ENCODE measurements at regions not wholly inside any gene's neighbourhood (a gene's known extent, or its start where the extent isn't known, plus 50 kb on each side); places are given as distances from the start of the nearest gene placed in this dataset.

DNA sequence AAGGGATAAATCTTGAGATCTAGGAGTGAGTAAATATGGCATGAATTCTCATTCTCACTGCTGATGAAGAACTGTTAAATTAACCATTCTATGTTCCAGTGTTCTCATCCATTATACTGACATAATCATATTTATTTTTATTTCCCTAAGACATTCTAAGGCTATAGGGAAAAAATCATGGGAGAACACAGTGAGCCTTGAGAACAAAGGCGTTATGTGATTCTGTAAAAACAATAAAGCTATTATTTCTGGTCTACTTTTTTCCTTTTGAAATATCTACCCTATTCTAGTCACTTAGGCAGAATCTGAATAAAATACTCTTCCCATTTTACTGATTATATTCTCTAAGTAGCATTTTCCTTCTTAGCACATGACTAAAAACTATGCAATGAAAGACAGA lies 155.7 kb upstream of the ADAMTS16 start:
- no peak for DNase-seq

DNA sequence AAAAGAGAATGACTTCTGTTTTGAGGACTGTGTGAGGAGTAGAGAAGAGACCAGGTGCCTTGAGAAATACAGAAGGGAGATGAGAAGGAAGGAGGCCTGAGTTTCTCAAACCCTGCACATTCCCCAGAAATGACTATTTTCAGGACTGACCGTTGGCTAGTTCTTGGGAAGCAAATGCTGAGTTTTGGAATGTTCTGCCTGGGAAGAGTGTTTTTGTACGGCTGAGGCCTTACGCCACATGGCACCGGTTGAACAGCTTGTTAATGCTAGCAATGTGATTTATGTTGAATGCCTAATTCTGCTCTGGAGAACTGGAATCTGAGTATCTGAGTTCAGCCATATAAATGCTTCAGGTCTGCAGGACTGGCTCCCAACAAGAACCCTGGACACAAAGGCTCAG lies 152.7 kb upstream of the ADAMTS16 start:
- no peak for DNase-seq

DNA sequence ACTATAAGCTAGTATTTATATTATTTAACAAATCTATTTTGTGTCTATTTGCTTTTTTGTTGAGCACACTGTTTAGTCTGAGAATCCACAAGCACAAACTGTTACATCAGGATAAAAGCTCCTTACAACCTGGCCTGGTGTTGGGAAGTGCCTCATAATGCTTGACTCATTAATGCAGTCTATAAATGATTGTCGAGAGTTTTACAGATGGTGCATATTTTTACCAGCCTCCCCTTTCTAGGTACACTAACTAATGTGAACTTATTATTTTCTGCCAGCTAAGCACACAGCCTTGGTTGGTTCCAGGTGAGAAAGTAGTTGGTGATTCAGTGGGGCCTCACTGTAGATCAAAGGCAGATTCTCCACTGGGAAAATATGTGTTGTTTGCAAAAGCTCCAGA lies 151.0 kb upstream of the ADAMTS16 start:
- DNase-seq, result no peak

GRCh38 chr5:4990017-4990416 lies 150.1 kb upstream of the ADAMTS16 start:
- no peak for DNase-seq

- DNase-seq, result no peak
Observed at GRCh38 chr5:4990462-4990861, 149.7 kb upstream of the ADAMTS16 start.

- no peak for DNase-seq
Observed at GRCh38 chr5:4991925-4992324, 148.2 kb upstream of the ADAMTS16 start.

DNA sequence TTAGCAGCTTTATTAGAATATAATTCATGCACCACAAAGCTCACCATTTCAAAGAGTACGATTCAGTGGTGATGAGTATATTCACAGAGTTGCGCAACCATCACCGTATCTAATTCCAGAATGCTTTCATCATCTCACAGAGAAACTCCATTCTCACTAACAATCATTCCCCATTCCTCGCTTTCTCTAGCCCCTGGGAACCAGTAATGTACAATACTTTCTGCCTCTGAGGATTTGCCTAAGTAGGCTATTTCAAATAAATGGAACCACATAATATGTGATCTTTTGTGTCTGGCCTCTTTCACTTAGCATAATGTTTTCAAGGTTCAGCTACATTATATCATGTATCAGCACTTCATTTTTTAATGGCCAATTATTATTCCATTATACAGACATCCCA lies 145.1 kb upstream of the ADAMTS16 start:
- no peak for DNase-seq

GRCh38 chr5:5005353-5005752 lies 134.8 kb upstream of the ADAMTS16 start:
- DNase-seq, result no peak

DNA sequence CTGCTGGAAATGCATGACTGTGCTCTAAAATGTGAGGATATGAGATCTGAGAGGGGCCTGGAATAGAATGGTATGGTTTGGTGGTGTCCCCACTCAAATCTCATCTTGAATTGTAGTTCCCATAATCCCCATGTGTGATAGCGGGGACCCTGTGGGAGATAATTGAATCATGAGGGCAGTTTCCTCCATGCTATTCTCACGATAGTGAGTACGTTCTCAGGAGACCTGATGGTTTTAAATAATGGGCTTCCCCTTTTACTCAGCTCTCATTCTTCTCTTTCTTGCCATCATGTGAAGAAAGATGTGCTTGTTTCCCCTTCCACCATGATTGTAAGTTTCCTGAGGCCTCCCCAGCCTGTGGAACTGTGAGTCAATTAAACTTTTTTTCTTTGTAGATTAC lies 133.6 kb upstream of the ADAMTS16 start:
- DNase-seq, result no peak

- DNase-seq, result no peak
Observed at GRCh38 chr5:5009240-5009639, 130.9 kb upstream of the ADAMTS16 start.

DNA sequence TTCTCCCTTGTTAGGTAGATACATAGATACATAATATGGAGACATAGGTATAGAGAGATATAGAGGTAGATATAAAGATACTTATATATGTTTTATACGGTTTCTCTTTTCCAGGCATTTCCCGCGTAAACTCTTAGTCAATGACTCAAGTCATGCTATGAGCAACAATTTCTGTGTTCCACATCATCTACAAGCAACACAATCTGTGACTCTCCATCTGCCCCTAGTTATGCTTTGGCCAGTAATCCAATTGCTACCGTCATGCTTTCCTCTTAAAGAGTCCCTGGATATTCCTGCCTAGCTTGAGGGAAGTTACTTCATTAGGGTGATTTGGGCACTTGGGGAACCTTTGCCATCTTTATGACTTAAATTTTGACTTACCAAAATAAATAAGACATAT lies 129.0 kb upstream of the ADAMTS16 start:
- DNase-seq, result no peak

DNA sequence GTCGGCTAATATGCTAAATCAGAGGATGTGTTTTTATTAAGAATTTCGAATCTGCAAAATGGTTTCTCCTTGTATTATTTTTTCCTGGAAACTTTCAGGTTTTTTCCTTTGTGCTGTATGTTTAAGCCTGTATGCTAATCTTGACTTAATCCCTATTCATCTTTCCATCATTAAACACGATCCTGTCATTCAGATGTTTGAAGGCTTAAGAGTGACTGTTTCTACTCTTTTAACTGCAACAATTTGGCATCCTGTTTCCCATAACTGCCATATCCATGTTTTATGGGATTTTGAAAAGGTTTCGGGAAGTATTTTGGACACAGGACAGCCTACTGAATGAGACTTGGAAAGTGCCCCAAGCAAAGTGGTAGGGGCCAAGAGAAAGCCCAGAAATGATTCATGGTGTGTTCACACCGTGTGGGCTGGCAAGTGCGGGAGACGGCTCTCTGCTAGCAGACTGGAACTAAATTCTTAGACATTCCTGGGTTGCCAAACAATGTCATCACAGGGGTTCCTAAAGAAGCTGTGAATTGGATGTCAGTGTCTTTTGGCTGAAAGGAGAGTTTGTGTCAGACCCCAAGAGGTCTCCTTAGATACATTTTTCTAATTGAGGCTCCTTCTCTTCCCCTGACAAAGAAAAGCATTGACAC lies 125.4 kb upstream of the ADAMTS16 start:
- DNase-seq, result no peak

GRCh38 chr5:5017827-5018577 lies 122.1 kb upstream of the ADAMTS16 start:
- no peak for DNase-seq

DNA sequence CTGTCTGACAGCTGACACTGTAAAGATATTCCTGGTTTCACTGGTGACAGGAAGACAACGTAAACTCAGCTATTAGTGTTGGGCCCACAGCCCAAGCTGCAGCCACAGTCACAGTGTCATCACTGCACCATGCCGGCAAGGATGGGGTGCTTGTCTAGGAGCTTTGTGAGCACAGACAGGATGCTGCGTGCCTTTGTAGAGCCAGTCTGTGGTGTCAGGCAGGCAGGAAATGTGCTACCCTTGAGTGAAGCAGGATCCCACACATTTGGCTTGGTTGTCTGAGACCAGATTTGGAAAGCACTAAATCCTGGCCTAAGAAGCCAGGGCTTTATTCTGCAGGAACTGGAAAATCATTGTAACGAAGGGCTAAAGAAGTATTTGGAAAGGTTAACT lies 121.6 kb upstream of the ADAMTS16 start:
- no peak for DNase-seq

DNA sequence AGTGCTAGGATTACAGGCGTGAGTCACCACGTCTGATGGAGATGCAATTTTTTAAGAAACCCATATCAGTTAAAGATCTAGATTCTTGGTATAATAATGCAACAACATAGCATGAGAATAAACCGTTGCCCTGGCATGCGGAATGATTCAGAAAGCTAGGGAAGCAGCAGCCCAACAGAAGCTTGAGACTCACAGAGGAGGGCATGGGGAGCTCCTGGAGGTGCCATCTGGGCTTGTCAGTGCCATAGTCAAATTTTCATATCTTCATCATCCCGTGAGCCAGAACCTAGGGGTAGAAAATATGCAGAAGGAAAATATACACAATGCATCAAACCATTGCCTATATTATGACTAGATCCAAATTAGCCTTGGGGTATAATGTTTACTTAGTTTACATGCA lies 118.7 kb upstream of the ADAMTS16 start:
- DNase-seq, result no peak

DNA sequence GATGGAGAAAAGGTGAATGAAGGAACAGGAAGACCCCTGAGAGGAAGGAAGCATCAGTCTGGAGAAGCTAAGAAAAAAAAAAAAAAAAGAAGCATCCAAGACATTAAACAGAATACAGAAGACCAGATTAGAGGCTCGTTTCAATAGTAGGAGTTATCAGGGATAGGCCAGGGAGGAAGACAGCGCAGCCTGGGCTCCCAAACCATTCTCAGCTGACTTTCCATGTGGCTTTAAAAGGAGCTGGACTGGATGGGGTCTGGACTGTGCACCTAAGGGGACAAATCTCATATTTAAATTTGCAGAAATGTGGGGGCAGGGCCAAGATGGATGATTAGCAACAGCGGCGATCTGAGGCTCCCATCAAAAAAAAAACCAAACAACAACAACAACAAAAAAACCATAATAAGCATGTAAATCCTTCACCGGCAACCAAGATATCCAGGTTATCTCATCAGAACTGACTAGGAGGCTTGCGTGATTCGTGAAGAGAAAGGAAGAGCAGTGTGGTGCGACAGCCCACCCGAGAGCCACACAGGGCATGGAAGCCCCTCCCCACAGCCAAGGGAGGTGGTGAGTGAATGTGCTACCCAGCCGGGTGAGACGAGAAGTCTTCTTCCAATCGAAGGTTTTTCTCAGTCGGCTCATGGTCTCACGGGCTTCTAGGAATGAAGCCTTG lies 114.9 kb upstream of the ADAMTS16 start:
- DNase-seq, result no peak

DNA sequence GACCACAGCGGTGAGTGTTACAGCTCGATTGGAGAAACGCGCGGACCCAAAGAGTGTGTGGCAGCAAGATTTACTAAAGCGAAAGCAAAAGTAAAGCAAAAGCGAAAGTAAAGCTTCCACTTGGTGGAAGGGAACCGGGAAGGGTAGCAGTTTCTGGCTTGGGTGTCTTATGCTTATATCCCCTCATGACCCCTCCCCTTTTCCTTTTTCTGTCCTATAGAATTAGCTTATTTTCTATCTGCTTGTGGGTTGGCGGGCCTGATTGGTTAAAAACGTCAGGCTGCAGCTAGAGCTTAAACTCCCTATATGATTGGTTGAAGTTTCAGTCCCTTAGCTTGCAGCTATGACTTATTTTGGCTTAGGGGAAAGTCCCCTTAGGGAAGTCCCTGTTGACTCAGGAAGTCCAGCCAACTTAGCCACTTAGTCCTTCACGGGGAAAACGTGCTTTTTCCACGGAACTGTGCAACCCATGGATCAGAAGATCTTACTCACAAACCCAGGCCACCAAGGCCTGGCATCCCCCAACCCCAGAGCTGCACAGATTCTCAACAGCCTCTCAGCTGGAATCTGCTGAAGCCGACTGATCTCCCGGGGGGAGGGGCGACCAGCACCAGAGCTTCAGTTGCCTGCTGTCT lies 114.2 kb upstream of the ADAMTS16 start:
- DNase-seq, result no peak

DNA sequence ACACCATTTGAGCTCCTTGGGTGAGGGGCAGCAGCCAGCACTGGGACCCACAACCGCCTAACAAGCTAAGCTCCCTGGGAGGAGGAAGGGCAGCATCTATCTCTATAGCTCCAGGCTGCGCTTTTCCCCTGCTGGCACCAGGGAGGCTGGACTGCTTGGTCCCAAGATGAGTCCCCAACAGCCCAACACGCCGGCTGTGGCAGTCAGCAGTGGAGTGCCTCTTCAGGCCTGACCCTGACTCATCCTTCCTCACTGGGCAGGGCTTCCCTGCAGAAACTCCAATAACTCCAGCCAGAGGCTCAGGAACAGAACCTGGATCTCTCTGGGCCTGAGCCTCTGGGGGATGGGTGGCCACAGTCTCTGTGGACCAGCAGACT lies 113.7 kb upstream of the ADAMTS16 start:
- DNase-seq, result no peak

- DNase-seq, result no peak
Observed at GRCh38 chr5:5031665-5032064, 108.5 kb upstream of the ADAMTS16 start.

DNA sequence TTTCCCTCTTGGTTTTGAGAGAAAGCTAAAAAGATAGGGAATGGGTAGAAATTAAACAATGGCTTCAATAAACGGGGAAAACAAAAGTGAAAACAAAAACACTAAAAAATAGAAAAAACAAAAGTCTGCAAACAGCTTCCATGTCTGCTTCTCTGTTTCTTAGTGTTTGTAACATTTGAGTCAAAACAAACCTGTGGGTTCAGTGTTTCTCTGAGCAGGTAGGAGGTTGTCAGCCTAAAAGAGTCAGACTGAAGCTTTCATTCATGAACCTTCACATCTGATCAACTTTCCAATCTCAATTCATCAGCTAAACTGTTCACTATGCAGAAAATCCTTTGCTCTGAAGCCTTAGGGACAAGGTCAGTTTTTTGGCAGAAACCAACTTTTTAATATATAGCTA lies 102.5 kb upstream of the ADAMTS16 start:
- no peak for DNase-seq

DNA sequence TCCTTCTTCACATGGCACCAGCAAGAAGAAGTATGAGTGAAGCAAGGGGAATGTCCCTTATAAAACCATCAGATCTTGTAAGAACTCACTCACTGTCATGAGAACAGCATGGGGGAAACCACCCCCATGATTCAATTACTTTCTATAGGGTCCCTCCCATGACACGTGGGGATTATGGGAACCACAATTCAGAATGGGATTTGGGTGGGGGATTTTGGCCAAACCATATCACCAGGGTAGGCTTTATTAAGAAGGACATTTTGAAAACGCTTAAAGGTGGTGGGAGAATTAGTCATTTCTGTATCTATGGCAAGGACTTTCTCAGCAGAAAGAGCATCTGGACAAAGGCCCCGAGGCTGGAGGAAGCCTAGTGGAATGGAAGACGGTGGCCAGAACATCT lies 100.2 kb upstream of the ADAMTS16 start:
- DNase-seq, result no peak

DNA sequence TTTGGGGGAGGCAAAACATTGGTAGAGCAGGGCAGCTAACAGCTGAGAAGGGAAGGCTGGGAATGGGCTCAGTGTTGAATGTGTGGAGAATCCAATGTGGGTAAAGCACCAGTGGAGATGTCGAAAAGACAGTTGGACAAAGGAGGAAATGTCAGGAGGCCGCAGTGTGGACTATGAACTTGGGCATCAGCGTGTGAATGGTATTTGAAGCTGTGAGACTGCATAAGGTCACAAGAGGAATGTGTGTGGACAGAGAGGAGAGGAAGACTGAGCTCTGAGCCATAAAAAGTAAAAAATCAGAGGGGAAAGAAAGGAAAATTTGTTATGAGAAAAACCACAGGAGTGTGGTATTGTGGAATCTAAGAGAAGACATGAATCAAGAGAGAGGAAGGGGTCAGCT lies 99.4 kb upstream of the ADAMTS16 start:
- no peak for DNase-seq

- no peak for DNase-seq
Observed at GRCh38 chr5:5042806-5043205, 97.3 kb upstream of the ADAMTS16 start.

DNA sequence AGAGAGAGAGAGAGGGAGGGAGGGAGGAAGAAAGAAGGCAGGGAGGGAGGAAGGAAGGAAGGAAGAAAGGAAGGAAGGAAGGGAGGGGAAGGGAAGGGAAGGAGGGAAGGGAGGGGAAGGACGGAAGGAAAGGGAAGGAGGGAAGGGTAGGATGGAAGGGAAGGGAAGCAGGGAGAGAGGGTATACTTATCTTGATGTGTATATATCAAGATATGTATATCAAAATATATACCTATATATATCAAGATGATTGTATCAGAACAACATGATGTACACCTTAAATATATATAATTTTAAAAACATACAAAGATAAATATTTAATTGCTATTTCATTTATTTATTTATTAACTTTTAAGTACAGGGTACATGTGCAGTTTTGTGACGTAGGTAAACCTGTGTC lies 96.8 kb upstream of the ADAMTS16 start:
- no peak for DNase-seq

All from activated naive CD4-positive, alpha-beta T cell treated with Interleukin-2 at 50 U/mL for 16 hours (primary cell).